HS-5 (cell line): ENCODE measurements at regions not wholly inside any gene's neighbourhood (a gene's known extent, or its start where the extent isn't known, plus 50 kb on each side); places are given as distances from the start of the nearest gene placed in this dataset.

Experiments used
- DNase-seq: peaks from one replicate; pipeline ENCODE4 v3.0.0-alpha.2; 2012; ENCODE audit warnings: low read depth

DNA sequence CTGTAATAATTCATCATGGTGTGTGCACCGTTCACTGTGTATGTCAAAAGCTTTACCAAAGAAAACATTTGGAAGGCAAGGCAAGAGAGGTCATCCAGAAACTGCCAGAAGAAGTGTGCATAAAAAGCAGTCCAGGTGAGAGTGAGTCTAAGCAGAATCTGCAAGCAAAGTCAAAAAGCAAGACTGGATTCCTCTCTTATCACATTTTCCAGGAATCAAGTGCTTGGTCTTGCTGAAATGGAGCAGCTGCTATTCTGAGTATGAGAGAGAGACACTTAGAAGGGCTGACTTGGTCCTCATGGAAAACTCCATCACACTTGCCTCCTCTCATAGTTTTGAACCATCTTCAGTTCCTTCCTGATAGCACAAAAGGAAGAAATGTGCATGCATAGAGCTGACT, 231.3 kb downstream of the ANAPC1 start:
- DNase-seq, result no peak

DNA sequence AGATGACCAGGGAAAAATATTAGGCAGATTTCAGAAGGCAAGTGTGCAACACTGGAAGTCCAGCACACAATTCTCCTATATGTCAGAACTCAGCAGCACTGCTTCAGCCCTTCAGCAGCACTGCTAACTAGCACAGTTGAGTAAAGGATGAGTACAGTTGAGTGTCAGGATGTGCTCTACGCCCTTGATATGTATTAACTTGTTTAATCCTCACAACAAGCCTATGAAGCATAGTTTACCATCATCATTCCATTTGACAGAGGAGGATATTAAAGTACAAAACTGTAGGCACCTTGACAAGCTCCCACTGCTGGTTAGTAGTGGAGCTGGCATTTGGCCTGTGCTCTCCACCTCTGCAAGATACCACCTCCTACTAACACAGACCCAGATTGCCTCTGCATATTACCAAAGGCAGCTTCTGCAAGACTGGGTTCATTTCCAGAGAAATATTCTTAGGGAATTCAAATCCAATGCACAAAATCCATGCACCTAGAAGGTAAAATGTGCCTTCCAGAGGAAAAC, 230.8 kb downstream of the ANAPC1 start:
- DNase-seq, result no peak

DNA sequence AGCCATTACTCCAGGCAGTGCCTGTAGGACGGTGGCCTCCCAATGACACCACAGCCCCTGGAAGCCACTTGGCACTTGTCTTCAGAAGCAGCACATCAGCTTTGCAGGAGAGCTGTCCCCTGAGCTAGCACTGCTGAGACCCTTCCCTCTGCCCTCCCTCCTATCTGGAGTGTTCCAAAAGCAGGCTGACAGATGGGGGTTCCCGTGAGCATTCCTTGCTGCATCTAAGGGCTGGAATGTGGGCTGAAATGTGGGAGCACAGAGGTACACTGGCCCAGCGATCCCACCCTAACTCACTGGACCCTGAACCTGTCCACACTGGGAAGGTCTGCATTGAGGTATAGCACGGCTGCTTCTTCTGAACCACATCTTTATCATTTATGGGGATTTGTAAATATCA, 230.1 kb downstream of the ANAPC1 start:
- no peak for DNase-seq

DNA sequence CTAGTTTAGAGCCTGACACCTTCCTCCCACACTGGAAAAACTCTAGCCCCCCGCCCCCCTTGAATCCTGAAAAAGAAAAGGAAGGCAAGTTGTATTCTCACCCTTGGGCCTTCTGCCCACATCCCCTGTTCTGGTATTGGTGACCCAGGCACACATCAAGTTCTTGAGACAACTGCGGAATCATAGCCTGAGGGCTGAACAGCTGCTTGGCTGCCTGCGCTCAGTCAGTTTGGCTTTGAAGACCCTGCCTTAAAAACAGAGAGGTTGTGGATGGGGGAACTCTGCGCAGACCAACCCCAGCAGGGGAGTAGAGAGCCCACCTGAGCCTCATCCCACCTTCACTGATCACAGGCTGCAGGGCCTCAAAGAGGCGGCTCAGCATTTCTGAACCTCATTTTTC, 229.2 kb downstream of the ANAPC1 start:
- no peak for DNase-seq

DNA sequence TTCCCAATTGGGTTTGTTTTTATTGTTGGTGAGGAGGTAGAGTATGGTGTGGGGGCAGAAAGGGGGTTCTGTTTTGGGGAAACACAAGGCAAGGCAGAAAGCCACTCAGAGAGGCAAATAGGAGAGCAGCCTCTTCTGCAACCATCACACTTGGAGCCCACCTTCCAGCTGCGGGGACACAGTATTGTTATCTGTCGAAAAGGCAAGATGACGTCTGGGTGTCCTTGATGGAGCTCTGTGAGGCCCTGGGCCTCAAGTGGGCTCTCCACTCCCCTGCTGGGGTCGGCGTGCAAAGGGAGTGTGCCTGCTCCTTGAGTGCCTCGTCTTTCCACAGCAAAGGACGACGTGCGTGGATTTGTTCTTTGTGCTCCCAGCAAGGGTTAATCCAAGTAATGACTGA, 227.6 kb downstream of the ANAPC1 start:
- no peak for DNase-seq

DNA sequence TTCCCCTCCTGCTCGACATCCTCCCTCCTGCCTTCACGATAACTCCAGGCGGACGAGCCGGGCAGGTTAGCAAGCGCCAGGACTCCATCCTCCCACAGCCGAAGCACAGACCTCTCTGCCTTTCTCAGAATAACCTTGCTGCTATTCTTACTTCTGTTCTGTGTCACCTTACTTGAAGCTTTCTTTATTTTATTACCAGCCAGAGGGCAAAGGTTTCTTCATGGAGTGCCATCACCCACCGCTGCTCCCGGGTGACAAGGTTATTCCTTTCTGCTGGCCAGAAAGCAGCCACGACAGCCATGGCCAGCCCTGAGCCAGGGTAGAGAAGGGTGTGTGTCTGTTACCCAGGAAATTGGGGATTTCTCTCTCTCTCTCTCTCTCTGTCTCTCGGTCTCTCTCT, 227.1 kb downstream of the ANAPC1 start:
- no peak for DNase-seq

DNA sequence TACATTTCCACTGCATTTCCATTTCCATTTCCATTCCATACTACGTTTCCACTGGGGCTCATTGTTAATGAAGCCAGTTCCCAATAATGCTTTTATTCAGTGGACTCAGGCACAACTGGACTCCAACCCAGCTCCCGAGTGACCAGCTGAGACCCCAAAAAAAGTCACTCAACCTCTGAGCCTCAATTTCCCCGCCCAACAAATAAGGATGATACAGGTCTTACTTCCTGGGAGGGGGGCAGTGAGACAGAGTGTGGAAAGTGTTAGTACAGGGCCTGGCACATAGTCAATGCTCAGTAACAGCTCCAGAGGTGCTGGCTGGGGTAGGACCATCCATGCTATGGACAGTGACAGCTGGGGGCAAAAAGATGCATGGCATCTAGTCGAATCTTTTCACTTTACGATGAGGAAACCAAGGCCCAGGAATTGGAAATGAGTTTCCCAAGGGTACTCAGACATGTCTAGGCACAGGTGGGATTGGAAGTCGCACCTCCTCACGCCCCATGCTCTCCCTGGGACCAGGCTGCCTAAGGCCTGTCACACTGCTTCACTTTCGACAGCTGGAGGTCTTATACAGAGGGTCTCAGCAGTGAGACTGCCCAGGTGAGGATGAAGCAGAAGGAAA, 226.5 kb downstream of the ANAPC1 start:
- no peak for DNase-seq

DNA sequence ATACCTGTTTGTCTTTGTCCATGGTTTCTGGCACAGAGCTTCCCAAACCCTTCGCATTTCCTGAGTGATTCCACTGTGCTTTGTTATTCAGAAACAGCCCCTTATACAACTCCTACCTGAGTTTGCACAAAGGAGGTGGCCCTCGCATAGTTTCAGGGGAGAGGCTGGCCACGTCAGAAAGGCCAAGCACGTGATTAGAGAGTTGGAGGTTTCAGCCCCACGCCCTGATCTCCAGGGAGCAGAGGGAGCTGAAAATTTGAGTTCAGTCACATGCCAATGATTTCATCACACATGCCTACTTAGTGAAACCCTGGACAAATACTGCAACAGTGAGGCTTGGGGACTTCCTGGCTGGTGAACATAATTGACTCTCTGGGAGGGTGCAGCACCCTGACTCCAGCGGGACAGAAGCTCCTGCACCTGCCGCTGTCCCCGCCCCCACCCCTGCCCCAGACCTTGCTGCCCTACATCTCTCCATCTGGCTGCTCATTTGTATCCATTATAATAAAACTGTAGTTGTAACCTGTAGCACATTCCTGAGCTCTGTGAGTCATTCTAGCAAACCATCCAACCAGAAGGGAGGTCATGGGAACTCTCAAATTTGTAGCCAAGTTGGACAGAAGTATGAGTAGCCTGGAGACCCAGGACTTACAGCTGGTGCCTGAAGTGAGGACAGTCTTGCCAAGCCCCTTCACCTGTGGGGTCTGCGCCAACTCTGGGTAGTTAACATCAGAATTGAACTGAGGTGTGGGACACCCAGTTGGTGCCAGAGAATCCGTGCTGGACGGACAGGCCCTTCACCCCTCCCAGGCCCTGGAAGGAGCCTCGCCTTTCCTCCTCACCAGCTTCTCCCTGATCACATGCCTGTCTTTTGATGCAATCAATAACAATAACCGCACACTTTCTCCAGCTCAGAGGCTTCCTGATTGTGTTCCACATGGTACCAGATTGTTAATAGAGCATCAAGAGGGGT, 224.3 kb downstream of the ANAPC1 start:
- DNase-seq, result peak; percentile 83

DNA sequence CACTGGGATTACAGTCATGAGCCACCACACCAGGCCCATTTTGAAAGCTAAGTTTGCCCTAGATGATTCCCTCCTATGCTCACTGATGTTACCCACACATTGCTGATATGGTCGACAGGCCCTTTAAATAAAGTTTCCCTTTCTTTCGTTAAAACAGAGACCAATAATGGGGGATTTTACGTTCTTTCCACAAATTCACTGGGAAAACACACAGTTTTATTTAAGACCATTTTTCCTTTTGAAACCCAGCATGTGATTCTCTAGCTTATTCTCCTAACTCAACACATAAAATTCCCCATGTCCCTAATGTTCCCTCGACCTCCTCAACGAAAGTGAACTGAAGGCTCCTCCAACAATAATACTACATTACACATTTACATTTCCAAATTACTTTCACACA, 223.2 kb downstream of the ANAPC1 start:
- no peak for DNase-seq

DNA sequence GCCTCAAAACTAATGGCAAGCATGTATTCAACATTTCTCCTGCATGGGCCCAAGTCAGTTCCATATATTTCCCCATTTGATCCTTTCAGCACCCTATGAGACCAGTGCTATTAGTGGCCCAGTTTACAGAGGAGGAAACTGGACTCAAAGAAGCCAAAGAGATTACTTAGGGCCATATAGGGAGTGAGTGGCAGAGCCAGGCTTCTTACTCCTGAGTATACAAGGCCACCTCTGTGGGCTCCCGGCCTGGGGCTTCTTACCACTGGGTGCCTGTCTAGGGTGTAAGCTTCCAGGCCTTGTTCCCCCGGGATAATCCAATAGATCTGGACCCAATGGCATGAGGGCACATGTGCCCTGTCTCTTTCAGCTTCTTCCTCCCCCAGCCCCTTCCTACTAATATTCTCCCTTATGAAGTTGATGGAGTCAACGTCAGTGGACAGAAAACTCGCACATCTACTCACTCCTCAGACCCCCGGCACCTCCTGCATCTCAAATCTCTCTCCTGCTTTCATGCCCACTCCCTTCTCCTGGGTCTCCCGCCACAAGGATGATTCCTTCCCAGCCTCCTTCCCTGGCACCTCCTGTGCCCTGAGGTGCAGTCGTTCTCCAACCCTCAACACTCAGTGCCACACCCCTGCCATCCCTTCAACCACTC, 222.6 kb downstream of the ANAPC1 start:
- DNase-seq, result no peak

DNA sequence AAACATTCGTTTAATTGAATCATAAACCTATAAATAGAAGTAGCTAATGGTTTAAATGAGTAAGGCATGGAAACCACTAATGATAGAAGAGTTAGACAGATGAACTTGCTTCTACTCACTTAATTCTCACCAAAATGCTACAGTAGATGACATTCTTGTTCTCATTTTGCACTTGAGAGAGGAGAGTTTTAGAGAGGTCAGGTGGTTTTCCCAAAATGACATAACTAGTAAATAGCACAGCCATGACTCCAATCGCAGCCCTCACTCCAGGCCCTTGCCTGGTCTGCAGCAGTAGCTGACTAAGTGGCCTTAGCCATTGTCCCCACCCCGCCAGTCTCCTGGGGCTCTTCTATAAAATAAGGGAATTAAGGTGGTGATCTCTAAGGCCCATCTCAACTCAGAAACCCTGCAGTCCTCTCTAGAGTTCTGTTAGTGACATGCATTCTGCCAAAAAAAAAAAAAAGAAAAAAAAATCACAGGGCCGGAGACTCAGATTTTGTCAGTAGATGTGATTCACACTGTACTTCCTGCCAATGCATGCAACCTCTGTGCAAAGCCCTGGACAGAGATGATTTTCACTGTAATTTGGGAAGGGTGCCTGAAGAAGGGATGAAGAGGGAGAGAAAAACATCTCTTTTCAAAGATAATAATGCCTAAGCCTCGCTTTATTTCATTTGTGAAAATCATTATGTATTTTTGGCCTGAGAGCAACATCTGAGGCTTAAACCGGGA, 221.8 kb downstream of the ANAPC1 start:
- peak; percentile 65 for DNase-seq

DNA sequence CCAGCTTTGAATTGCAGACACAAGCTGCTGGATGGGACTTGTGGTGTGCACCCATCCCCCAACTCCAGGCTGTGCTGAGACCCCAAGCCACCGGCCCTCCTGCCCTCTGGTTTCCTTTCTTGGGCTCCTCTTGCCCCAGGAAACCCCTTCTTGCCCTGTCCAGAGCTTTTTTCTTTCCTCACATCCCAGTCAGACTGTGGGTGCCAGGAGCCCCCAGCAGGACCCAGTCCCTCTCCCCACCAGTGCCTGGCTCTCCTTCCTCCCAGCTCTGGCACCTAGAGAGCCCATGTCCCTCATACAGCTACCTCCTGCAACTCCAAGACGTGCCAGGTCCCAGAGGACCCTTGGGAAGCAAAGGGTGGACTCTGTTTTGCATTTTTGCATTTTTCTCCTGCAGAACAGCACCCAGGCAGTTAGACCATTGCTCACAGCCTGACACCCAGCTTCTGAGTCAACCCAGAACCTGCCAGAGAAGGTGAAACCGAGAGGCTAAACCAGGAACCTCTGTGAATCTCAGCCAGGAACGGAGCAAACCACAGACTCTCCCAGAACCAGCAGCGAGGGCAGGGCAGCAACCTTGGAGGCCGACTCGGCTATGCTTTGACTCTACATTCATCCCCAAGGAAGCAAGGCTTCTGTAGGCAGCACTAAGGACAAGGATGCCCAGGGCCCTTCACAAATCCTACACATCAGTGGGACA, 221.1 kb downstream of the ANAPC1 start:
- no peak for DNase-seq

DNA sequence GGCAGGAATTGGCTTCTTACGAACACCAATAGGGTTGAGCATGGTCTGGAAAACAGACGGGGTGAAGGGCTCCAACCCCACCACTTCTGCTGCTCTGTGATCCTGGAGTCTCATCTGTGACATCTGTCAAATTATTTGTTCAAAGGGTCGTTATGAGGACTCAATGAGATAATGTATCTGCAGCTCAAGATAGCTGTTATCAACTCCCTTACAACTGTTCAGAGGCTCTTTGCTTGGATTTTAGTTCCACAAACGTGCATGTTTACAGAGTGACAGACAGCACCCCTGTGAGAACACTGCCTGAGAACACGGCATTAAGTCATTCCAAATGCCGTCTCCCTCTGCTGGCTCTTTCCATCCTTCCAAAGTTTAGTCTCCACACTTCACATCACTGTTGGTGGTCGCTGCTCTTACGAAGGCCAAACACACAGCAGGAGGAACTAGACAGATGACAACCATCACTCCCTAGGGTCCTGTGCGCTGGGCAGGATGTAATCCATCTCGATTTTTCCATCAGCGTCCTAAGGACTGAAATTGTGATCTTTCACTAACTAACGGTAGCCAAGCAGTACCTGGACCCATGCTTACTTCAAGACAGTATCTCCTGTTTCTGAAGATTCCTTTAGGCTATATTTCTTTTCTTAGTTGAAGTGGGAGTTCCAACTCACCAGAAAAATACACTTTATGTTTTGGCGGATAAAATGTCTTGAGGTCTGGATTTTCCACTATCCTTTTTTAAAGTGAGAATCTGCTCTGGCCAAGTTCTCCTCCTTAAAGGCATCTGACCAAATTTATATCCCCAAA, 220.3 kb downstream of the ANAPC1 start:
- no peak for DNase-seq

DNA sequence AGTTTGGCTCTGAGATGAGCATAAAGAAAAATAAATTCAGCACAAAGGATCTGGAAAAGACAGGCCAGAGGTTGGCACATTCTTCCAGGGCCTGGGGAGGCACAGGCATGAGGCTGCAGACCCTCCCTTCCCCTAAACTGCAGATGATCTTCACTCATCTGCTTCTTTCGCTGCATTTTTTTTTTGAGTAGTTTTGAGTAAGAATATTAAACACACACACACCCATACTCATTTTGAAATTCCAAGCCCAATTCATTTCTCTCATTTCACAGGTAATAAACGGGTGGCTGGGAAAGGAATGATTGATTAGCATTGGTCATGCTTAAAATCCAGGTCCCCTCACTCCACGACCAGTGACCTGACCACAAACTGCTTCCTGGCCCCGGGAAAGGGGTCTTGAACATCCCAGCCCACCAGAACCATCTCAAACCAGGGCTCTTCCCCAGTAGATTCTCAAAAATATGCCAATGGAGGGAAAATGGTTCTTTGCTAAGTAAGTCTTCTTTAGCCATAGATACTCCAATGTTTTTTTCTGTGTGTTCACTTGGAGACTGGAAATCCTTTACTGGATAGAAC, 219.6 kb downstream of the ANAPC1 start:
- no peak for DNase-seq

DNA sequence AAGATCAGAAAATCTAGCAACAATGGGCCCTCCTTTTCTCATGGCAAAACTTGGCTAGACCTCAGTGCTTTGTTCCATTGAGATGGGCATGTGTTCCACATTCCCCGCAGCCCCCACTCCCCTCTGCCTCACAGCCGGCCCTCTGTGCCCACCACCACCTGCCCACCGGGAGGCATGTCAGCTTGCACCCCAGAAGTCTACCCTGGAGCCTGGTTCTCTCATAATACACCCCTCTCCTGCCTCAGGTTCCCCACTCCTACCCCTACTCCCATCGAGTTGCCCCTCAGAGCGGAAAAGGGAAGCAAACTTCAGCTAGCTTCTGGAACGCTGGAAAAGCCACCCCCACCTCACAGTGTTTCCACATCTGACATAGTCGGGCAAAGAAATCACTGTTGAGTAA, 219.0 kb downstream of the ANAPC1 start:
- no peak for DNase-seq

DNA sequence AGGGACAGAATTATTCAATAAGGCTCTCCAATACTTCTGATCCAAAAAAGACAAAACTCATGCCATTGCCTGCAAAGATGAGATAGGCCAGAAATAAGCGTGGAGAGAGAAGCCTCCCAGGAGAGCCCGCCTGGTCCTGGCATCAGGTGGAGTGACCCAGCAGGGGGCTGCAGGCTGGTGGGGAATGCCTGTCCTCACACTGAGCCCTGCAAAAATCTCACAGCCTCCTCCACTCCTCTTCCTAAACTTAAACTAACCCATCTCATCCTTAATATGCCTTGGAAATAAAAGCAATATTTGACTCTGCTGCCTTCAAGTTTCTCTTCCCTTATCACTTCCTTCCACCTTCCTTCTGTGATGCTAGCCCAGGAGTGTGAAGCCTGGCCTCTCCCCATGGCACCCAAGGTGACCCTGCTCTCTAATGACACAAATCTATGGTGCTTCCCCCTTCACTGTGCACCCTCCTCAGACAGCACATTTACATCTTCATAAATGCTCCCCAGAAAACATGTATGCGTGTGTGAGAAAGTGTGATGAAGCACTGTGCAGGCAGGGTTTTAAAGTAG, 218.4 kb downstream of the ANAPC1 start:
- no peak for DNase-seq

DNA sequence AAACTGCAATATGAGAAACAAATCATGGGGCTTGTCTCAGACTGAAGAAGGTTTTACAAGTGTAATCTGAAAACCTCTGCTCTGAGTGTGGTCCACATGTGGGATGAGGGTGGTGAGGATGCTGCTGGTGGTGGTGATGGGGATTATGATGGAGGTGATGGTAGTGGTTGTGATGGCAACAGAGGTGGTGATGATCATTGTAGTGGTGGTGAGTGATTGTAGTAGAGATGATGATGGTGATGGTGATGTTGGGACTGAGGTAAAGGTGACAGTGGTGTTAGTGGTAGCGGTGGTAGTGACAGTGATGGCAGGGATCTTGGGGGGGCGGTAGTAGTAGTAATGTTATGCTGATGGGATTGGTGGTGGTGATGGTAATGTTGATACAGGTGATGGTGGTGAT, 217.8 kb downstream of the ANAPC1 start:
- DNase-seq, result no peak

DNA sequence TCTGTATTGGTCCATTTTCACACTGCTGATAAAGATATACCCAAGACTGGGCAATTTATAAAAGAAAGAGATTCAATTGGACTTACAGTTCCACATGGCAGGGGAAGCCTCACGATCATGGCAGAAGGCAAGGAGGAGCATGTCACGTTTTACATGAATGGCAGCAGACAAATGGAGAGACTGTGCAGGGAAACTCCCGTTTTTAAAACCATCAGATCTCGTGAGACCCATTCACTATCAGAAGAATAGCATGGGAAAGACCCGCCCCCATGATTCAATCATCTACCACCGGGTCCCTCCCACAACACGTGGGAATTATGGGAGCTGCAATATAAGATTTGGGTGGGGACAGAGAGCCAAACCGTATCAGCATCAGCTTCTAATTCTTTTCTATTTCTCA, 217.0 kb downstream of the ANAPC1 start:
- no peak for DNase-seq

DNA sequence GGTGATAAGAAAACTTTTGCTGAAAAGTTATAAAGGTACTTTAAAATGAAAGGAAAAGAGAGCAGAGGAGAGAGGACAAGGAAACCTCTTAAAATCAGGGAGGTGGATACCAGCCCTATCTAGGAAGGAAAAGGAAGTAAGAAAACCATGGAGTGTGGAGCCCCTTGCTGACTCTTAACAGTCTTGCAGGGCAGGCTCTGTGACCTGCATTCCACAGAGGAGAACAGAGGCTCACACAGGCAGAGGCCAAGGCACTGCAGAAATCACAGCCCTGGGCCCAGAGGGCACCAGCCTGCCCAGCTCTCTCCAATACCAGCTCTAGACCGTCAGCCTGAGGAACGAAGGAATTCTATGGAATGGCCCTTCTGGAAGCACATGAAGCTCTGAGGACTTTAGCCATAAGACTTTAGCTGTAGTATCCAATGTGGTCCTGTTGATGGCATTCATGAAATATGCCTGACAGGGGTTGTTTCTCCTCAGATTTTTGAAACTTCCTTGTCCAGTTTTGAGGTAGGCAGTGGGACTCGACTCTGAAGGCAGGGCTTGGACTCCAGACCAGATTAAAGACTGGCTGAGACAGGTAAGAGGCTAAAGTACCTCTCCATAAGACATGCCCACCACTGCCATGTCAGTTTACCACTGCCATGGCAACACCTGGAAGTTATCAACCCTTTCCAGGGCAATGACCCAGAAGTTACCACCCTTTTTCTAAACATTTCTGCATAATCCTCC, 216.3 kb downstream of the ANAPC1 start:
- no peak for DNase-seq
